ENCODE measurements at regions not wholly inside any gene's neighbourhood (a gene's known extent, or its start where the extent isn't known, plus 50 kb on each side); places are given as distances from the start of the nearest gene placed in this dataset.

DNA sequence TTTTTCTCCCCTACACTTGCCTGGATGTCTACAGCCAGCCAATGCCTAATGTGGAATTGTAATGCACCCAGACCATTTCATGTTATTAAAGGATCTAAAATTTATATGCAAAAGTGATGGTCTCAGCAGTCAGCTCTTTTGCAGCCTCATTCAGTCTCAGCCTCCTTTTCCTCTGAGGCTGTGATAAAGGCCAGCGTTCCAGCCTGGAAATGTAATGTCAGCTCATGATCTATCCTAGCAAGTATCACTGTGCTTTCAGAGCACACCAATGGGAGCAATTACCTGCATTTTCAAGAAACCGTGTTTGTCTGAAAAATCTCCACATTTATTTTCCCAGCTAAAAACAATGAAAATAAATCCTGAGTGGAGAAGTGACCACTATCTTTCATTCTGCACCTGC is 274.6 kb downstream of the CDH20 start:
- H3K27me3 ChIP-seq (ENCODE audit: insufficient read depth, low read length): no peaks in the 10 kb centered on the region
- no peaks in the 10 kb centered on the region for H3K27me3 Mint-ChIP-seq (ENCODE audit: low read depth, unreplicated experiment)
- peaks cover 9% of the 10 kb centered on the region for H3K9me3 Mint-ChIP-seq (ENCODE audit: unreplicated experiment)
- peaks cover 55% of the 10 kb centered on the region for H3K4me1 Mint-ChIP-seq (ENCODE audit: low read depth, unreplicated experiment)
- peaks cover 34% of the 10 kb centered on the region for H3K4me1 ChIP-seq (ENCODE audit: insufficient read depth, low read length)
- no peak overlapping the region for H3K4me3 ChIP-seq (ENCODE audit: insufficient read depth, low read depth, low read length)
- TF ChIP-seq CTCF (IDR thresholded peaks at IDR 0.05; ENCODE audit: insufficient read depth, low read depth, low read length) (no peak), EZH2 (IDR thresholded peaks at IDR 0.05; ENCODE audit: insufficient read depth, low read length) (no peak)
- no peak overlapping the region for H3K4me2 ChIP-seq (ENCODE audit: low read length)
- H3K27ac ChIP-seq (ENCODE audit: low read depth, low read length): peak overlapping the region; percentile 0
- no peak overlapping the region for H3K9ac ChIP-seq (ENCODE audit: low read length)
- no peak overlapping the region for H3K4me3 Mint-ChIP-seq (ENCODE audit: unreplicated experiment)
- peaks cover 2% of the 10 kb centered on the region for H3K36me3 Mint-ChIP-seq (ENCODE audit: low read depth, unreplicated experiment)
- H2AFZ ChIP-seq (ENCODE audit: low read depth, low read length): no peak overlapping the region
- DNase-seq (ENCODE audit: low read depth): no peak
- H3K9me3 ChIP-seq (ENCODE audit: insufficient read depth, low read depth, low read length): no peaks in the 10 kb centered on the region
- FAIRE-seq: peak; percentile 67
- H3K36me3 ChIP-seq (ENCODE audit: insufficient read depth, low read length): no peaks in the 10 kb centered on the region
- H4K20me1 ChIP-seq (ENCODE audit: insufficient read depth, low read length): no peaks in the 10 kb centered on the region
- peaks cover 3% of the 10 kb centered on the region for H3K79me2 ChIP-seq (ENCODE audit: insufficient read depth, low read length)
- peak overlapping the region; percentile 98 for H3K27ac Mint-ChIP-seq (ENCODE audit: unreplicated experiment)

DNA sequence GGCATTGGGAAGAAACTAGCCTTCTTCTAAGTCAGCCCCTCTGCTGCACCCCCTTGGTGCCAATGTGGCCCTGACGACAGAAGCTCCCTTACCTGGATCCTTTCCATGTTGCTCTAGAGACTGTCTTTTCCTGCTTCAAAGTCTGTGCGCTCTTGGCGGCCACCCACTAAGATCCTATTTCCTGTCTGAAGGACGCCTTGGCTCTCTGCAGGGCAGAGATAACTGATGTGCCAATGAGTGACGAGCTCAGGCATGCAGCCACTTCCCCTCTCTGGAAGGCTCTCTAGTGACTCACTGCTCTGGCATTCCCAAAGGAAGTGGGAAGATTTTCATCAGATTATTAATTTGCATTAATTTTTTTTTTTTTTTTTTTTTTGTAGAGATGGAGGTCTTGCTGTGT is 273.5 kb downstream of the CDH20 start:
- Mint-ChIP-seq H3K4me1 (ENCODE audit: low read depth, unreplicated experiment) (peaks cover 64% of the 10 kb centered on the region), H3K27ac (ENCODE audit: unreplicated experiment) (peak overlapping the region; percentile 98), H3K36me3 (ENCODE audit: low read depth, unreplicated experiment) (peaks cover 2% of the 10 kb centered on the region), H3K9me3 (ENCODE audit: unreplicated experiment) (peaks cover 9% of the 10 kb centered on the region), H3K4me3 (ENCODE audit: unreplicated experiment) (peak overlapping the region; percentile 77), H3K27me3 (ENCODE audit: low read depth, unreplicated experiment) (no peaks in the 10 kb centered on the region)
- peak; percentile 88 for DNase-seq (ENCODE audit: low read depth)
- Histone ChIP-seq H3K4me3 (ENCODE audit: insufficient read depth, low read depth, low read length) (peak overlapping the region; percentile 65), H3K27me3 (ENCODE audit: insufficient read depth, low read length) (no peaks in the 10 kb centered on the region), H4K20me1 (ENCODE audit: insufficient read depth, low read length) (no peaks in the 10 kb centered on the region), H3K79me2 (ENCODE audit: insufficient read depth, low read length) (peaks cover 3% of the 10 kb centered on the region), H3K4me1 (ENCODE audit: insufficient read depth, low read length) (peaks cover 43% of the 10 kb centered on the region), H3K9me3 (ENCODE audit: insufficient read depth, low read depth, low read length) (no peaks in the 10 kb centered on the region), H3K27ac (ENCODE audit: low read depth, low read length) (peak overlapping the region; percentile 76), H3K4me2 (ENCODE audit: low read length) (peak overlapping the region; percentile 84), H2AFZ (ENCODE audit: low read depth, low read length) (peak overlapping the region; percentile 54), H3K36me3 (ENCODE audit: insufficient read depth, low read length) (no peaks in the 10 kb centered on the region), H3K9ac (ENCODE audit: low read length) (peak overlapping the region; percentile 81)
- no peak for TF ChIP-seq CTCF (IDR thresholded peaks at IDR 0.05; ENCODE audit: insufficient read depth, low read depth, low read length)
- TF ChIP-seq EZH2 (IDR thresholded peaks at IDR 0.05; ENCODE audit: insufficient read depth, low read length): no peak
- FAIRE-seq: peak; percentile 81

GRCh38 chr18:61606068-61606660 is 272.9 kb downstream of the CDH20 start:
- peak overlapping the region; percentile 84 for H3K4me2 ChIP-seq (ENCODE audit: low read length)
- peak; percentile 50 for DNase-seq (ENCODE audit: low read depth)
- H3K36me3 Mint-ChIP-seq (ENCODE audit: low read depth, unreplicated experiment): peaks cover 2% of the 10 kb centered on the region
- peak overlapping the region; percentile 77 for H3K4me3 Mint-ChIP-seq (ENCODE audit: unreplicated experiment)
- peak overlapping the region; percentile 54 for H2AFZ ChIP-seq (ENCODE audit: low read depth, low read length)
- peak overlapping the region; percentile 65 for H3K4me3 ChIP-seq (ENCODE audit: insufficient read depth, low read depth, low read length)
- H4K20me1 ChIP-seq (ENCODE audit: insufficient read depth, low read length): no peaks in the 10 kb centered on the region
- H3K9me3 Mint-ChIP-seq (ENCODE audit: unreplicated experiment): peaks cover 9% of the 10 kb centered on the region
- H3K4me1 Mint-ChIP-seq (ENCODE audit: low read depth, unreplicated experiment): peaks cover 64% of the 10 kb centered on the region
- H3K36me3 ChIP-seq (ENCODE audit: insufficient read depth, low read length): no peaks in the 10 kb centered on the region
- peaks cover 3% of the 10 kb centered on the region for H3K79me2 ChIP-seq (ENCODE audit: insufficient read depth, low read length)
- H3K27ac ChIP-seq (ENCODE audit: low read depth, low read length): peak overlapping the region; percentile 76
- H3K27me3 Mint-ChIP-seq (ENCODE audit: low read depth, unreplicated experiment): no peaks in the 10 kb centered on the region
- H3K4me1 ChIP-seq (ENCODE audit: insufficient read depth, low read length): peaks cover 46% of the 10 kb centered on the region
- H3K9ac ChIP-seq (ENCODE audit: low read length): peak overlapping the region; percentile 81
- no peaks in the 10 kb centered on the region for H3K27me3 ChIP-seq (ENCODE audit: insufficient read depth, low read length)
- FAIRE-seq: peak; percentile 54
- H3K27ac Mint-ChIP-seq (ENCODE audit: unreplicated experiment): peak overlapping the region; percentile 98
- H3K9me3 ChIP-seq (ENCODE audit: insufficient read depth, low read depth, low read length): no peaks in the 10 kb centered on the region
- TF ChIP-seq CTCF (IDR thresholded peaks at IDR 0.05; ENCODE audit: insufficient read depth, low read depth, low read length): no peak
- no peak for TF ChIP-seq EZH2 (IDR thresholded peaks at IDR 0.05; ENCODE audit: insufficient read depth, low read length)
